Keratinocyte (primary cell): ENCODE measurements at regions not wholly inside any gene's neighbourhood (a gene's known extent, or its start where the extent isn't known, plus 50 kb on each side); places are given as distances from the start of the nearest gene placed in this dataset.

ENCODE experiments used
- DNase-seq: peaks from one replicate; pipeline ENCODE4 v3.0.0-alpha.2; 2011; ENCODE audit warnings: low read depth, missing footprints, low spot score
- FAIRE-seq: peaks from 2 replicates; lab custom pipeline; 2011; peaks lifted over from hg19 to GRCh38; lab: Jason Lieb, UNC
- H2AFZ ChIP-seq: 2 replicates; pipeline ENCODE4 v1.6.0; 2012; ENCODE audit warnings: low read length, control low read depth, inconsistent platforms; ENCODE audit not compliant: control insufficient read depth
- H3K27ac ChIP-seq: 2 replicates; pipeline ENCODE4 v1.5.1; 2011; ENCODE audit warnings: low read length; ENCODE audit not compliant: control insufficient read depth, insufficient read depth
- H3K27me3 ChIP-seq: 3 replicates; pipeline ENCODE4 v1.6.0; 2011; ENCODE audit warnings: low read length; ENCODE audit not compliant: control insufficient read depth, insufficient read depth; ENCODE audit errors: extremely low read depth
- H3K36me3 ChIP-seq, 2 experiments: 2 replicates in 1 of 2; 3 replicates in 1 of 2; pipeline ENCODE4 v1.5.1; 2011; ENCODE audit warnings: low read length in 2 of 2, mild to moderate bottlenecking in 1 of 2; ENCODE audit not compliant: control insufficient read depth in 2 of 2, insufficient read depth in 2 of 2; ENCODE audit errors: extremely low read depth in 1 of 2
- H3K4me1 ChIP-seq: 3 replicates; pipeline ENCODE4 v1.5.1; 2011; ENCODE audit warnings: low read length; ENCODE audit not compliant: control insufficient read depth, insufficient read depth; ENCODE audit errors: extremely low read depth
- H3K4me2 ChIP-seq: 3 replicates; pipeline ENCODE4 v1.6.0; 2011; ENCODE audit warnings: low read depth, low read length; ENCODE audit not compliant: control insufficient read depth, insufficient read depth; ENCODE audit errors: extremely low read depth
- H3K4me3 ChIP-seq, 3 experiments: fragments of 200-600 bp in 1 of 3; sonication (generic) in 1 of 3; 2 replicates in 2 of 3; 3 replicates in 1 of 3; pipeline ENCODE4 v1.5.1; 2011 to 2016; ENCODE audit warnings: low read length in 3 of 3, mild to moderate bottlenecking in 3 of 3, control low read depth in 2 of 3, inconsistent platforms in 1 of 3, low read depth in 1 of 3, mixed read lengths in 1 of 3, mixed run types in 1 of 3, moderate library complexity in 1 of 3; ENCODE audit not compliant: control insufficient read depth in 2 of 3, insufficient read depth in 2 of 3; ENCODE audit errors: extremely low read depth in 1 of 3
- H3K79me2 ChIP-seq: 2 replicates; pipeline ENCODE4 v1.6.0; 2012; ENCODE audit warnings: low read length; ENCODE audit not compliant: control insufficient read depth, insufficient read depth
- H3K9ac ChIP-seq: 3 replicates; pipeline ENCODE4 v1.6.0; 2011; ENCODE audit warnings: low read length; ENCODE audit not compliant: control insufficient read depth, insufficient read depth; ENCODE audit errors: extremely low read depth
- H3K9me1 ChIP-seq: 3 replicates; pipeline ENCODE4 v1.6.0; 2011; ENCODE audit warnings: low read length; ENCODE audit not compliant: control insufficient read depth, insufficient read depth; ENCODE audit errors: extremely low read depth
- H3K9me3 ChIP-seq: 2 replicates; pipeline ENCODE4 v1.5.1; 2012; ENCODE audit warnings: low read depth, low read length; ENCODE audit not compliant: control insufficient read depth
- H4K20me1 ChIP-seq: 3 replicates; pipeline ENCODE4 v1.6.0; 2011; ENCODE audit warnings: low read length; ENCODE audit not compliant: control insufficient read depth, insufficient read depth; ENCODE audit errors: extremely low read depth
- CTCF ChIP-seq, 3 experiments: IDR thresholded peaks in 1 of 3; conservative IDR thresholded peaks in 1 of 3; optimal IDR thresholded peaks in 1 of 3; 2 replicates in 2 of 3; 3 replicates in 1 of 3; pipeline versions ENCODE3 to v1.5.1; 2011; ENCODE audit warnings: low read length in 3 of 3, mild to moderate bottlenecking in 3 of 3, moderate library complexity in 2 of 3, control low read depth in 1 of 3, inconsistent platforms in 1 of 3; ENCODE audit not compliant: insufficient read depth in 2 of 3; ENCODE audit errors: extremely low read depth in 1 of 3
- EZH2 ChIP-seq: IDR thresholded peaks from one replicate; pipeline ENCODE4 v1.6.1; 2012; ENCODE audit warnings: inconsistent platforms, mild to moderate bottlenecking, low read length, moderate library complexity
- dilution Hi-C: fragments of 300-500 bp; cut with MboI; formaldehyde crosslinking; loops from one replicate; pipeline ENCODE4 v1.7.0; 2020; ENCODE audit warnings: low sequenced_read_pairs; ENCODE audit not compliant: extremely low pct_ligation_motif_present

GRCh38 chr3:132900481-132900880 lies 137.7 kb upstream of the TMEM108 start:
- H3K27ac ChIP-seq: no peak overlapping the region
- DNase-seq (no peak), FAIRE-seq (no peak)
- no peaks in the 10 kb centered on the region for H3K9me1 ChIP-seq
- H3K36me3 ChIP-seq: no peaks in the 10 kb centered on the region
- no peak overlapping the region for H2AFZ ChIP-seq
- H3K79me2 ChIP-seq: no peaks in the 10 kb centered on the region
- no peak overlapping the region for H3K4me2 ChIP-seq
- H3K27me3 ChIP-seq: no peaks in the 10 kb centered on the region
- no peak overlapping the region for H3K9ac ChIP-seq
- TF ChIP-seq CTCF (optimal IDR thresholded peaks at IDR 0.05 in 1 of 3, IDR thresholded peaks at IDR 0.05 in 1 of 3, conservative IDR thresholded peaks at IDR 0.05 in 1 of 3; ENCODE audit: extremely low read depth in 1 of 3, insufficient read depth in 2 of 3, low read length in 3 of 3): no peak
- TF ChIP-seq EZH2: no peak
- no peaks in the 10 kb centered on the region for H3K9me3 ChIP-seq
- H3K4me1 ChIP-seq: no peaks in the 10 kb centered on the region
- no peak overlapping the region for H3K4me3 ChIP-seq
- H4K20me1 ChIP-seq: no peaks in the 10 kb centered on the region
- dilution Hi-C loops: no loop called here

- Histone ChIP-seq H3K4me2 (no peak overlapping the region), H3K79me2 (no peaks in the 10 kb centered on the region), H3K27ac (no peak overlapping the region), H3K9ac (no peak overlapping the region), H3K9me3 (no peaks in the 10 kb centered on the region), H4K20me1 (no peaks in the 10 kb centered on the region), H2AFZ (no peak overlapping the region), H3K27me3 (no peaks in the 10 kb centered on the region), H3K36me3 (no peaks in the 10 kb centered on the region), H3K9me1 (no peaks in the 10 kb centered on the region), H3K4me3 (no peak overlapping the region), H3K4me1 (no peaks in the 10 kb centered on the region)
- DNase-seq (no peak), FAIRE-seq (no peak)
- dilution Hi-C loops: no loop called here
- TF ChIP-seq EZH2 (no peak), CTCF (optimal IDR thresholded peaks at IDR 0.05 in 1 of 3, IDR thresholded peaks at IDR 0.05 in 1 of 3, conservative IDR thresholded peaks at IDR 0.05 in 1 of 3; ENCODE audit: extremely low read depth in 1 of 3, insufficient read depth in 2 of 3, low read length in 3 of 3) (no peak)
These were observed 140.1 kb upstream of the TMEM108 start for GRCh38 chr3:132898141-132898540.
